ENCODE measurements at regions not wholly inside any gene's neighbourhood (a gene's known extent, or its start where the extent isn't known, plus 50 kb on each side); places are given as distances from the start of the nearest gene placed in this dataset.

GRCh38 chr7:11300241-11300640 lies 326.6 kb downstream of the PHF14 start:
- TF ChIP-seq CTCF (IDR thresholded peaks at IDR 0.05): no peak
- no peak for ATAC-seq
- DNase-seq: no peak
- H3K9me3 ChIP-seq: no peaks in the 10 kb centered on the region
- 42 to 54% (median 44%) methylated on average over 5 of the region's 5 CpGs for WGBS, 3 donors
- no peaks in the 10 kb centered on the region for H3K36me3 ChIP-seq (ENCODE audit: insufficient read depth in 1 of 2, low read depth in 1 of 2)
- intact Hi-C loops (cut with DNase I): no loop called here
- no peaks in the 10 kb centered on the region for H3K27me3 ChIP-seq (ENCODE audit: insufficient read depth in 3 of 3, low read length in 2 of 3)
- H3K27ac ChIP-seq: no peak overlapping the region
- no peaks in the 10 kb centered on the region for H3K4me1 ChIP-seq
- no peak overlapping the region for H3K4me3 ChIP-seq

- H3K36me3 ChIP-seq (ENCODE audit: insufficient read depth in 1 of 2, low read depth in 1 of 2): no peaks in the 10 kb centered on the region
- TF ChIP-seq CTCF (IDR thresholded peaks at IDR 0.05): no peak
- ATAC-seq (no peak), DNase-seq (no peak)
- H3K27ac ChIP-seq: no peak overlapping the region
- H3K4me1 ChIP-seq: no peaks in the 10 kb centered on the region
- H3K27me3 ChIP-seq (ENCODE audit: insufficient read depth in 3 of 3, low read length in 2 of 3): no peaks in the 10 kb centered on the region
- H3K4me3 ChIP-seq: no peak overlapping the region
- intact Hi-C loops (cut with DNase I): no loop called here
- H3K9me3 ChIP-seq: no peaks in the 10 kb centered on the region
These were observed 328.4 kb downstream of the PHF14 start for GRCh38 chr7:11302121-11302520.

- ATAC-seq (no peak), DNase-seq (no peak)
- Histone ChIP-seq H3K27me3 (ENCODE audit: insufficient read depth in 3 of 3, low read length in 2 of 3) (no peaks in the 10 kb centered on the region), H3K4me1 (no peaks in the 10 kb centered on the region), H3K9me3 (no peaks in the 10 kb centered on the region), H3K27ac (no peak overlapping the region), H3K36me3 (ENCODE audit: insufficient read depth in 1 of 2, low read depth in 1 of 2) (no peaks in the 10 kb centered on the region), H3K4me3 (no peak overlapping the region)
- TF ChIP-seq CTCF (IDR thresholded peaks at IDR 0.05): no peak
- 33 to 55% (median 33%) methylated on average over 2 of the region's 2 CpGs for WGBS, 3 donors
- intact Hi-C loops (cut with DNase I): no loop called here
These were observed 340.1 kb downstream of the PHF14 start for GRCh38 chr7:11313801-11314200.

GRCh38 chr7:11315666-11316258 lies 342.1 kb downstream of the PHF14 start:
- no peaks in the 10 kb centered on the region for H3K36me3 ChIP-seq (ENCODE audit: insufficient read depth in 1 of 2, low read depth in 1 of 2)
- ATAC-seq (no peak), DNase-seq (no peak)
- intact Hi-C loops (cut with DNase I): no loop called here
- no peak overlapping the region for H3K4me3 ChIP-seq
- no peaks in the 10 kb centered on the region for H3K27me3 ChIP-seq (ENCODE audit: insufficient read depth in 3 of 3, low read length in 2 of 3)
- H3K9me3 ChIP-seq: no peaks in the 10 kb centered on the region
- no peak for TF ChIP-seq CTCF (IDR thresholded peaks at IDR 0.05)
- 79 to 86% (median 81%) methylated on average over 3 of the region's 3 CpGs for WGBS, 3 donors
- H3K4me1 ChIP-seq: no peaks in the 10 kb centered on the region
- H3K27ac ChIP-seq: no peak overlapping the region

- ATAC-seq: no peak
- Histone ChIP-seq H3K9me3 (no peaks in the 10 kb centered on the region), H3K4me3 (no peak overlapping the region), H3K4me1 (no peaks in the 10 kb centered on the region), H3K27me3 (ENCODE audit: insufficient read depth in 3 of 3, low read length in 2 of 3) (no peaks in the 10 kb centered on the region), H3K36me3 (ENCODE audit: insufficient read depth in 1 of 2, low read depth in 1 of 2) (no peaks in the 10 kb centered on the region), H3K27ac (no peak overlapping the region)
- intact Hi-C loops (cut with DNase I): no loop called here
- no peak for TF ChIP-seq CTCF (IDR thresholded peaks at IDR 0.05)
- WGBS, 3 donors: 85 to 95% (median 94%) methylated on average over 1 of the region's 1 CpG
- no peak for DNase-seq
These were observed 344.1 kb downstream of the PHF14 start for GRCh38 chr7:11317766-11318165.

All from psoas muscle (tissue), 7 donors.